HEK293T (cell line): ENCODE measurements at regions not wholly inside any gene's neighbourhood (a gene's known extent, or its start where the extent isn't known, plus 50 kb on each side); places are given as distances from the start of the nearest gene placed in this dataset.

Experiments used
- FOXA1 ChIP-seq: fragments of 450-650 bp; IDR thresholded peaks from 2 replicates; pipeline ENCODE4 v1.6.1; 2016; ENCODE audit warnings: mild to moderate bottlenecking
- SP1 ChIP-seq: fragments of 450-650 bp; IDR thresholded peaks from 2 replicates; pipeline ENCODE4 v1.6.1; 2017

GRCh38 chr12:14283489-14284144, 81.9 kb upstream of the ATF7IP start:
- TF ChIP-seq SP1 (no peak), FOXA1 (no peak)
